BLaER1 treated with 17β-estradiol and CSF1 and Interleukin-3, amounts not matched to agents 10 nM and 100 nM (cell line): ENCODE measurements at regions not wholly inside any gene's neighbourhood (a gene's known extent, or its start where the extent isn't known, plus 50 kb on each side); places are given as distances from the start of the nearest gene placed in this dataset.
"Not testable (repeated sequence)": the region's sequence is repeated elsewhere in the genome, so short reads cannot be mapped to it uniquely, and the experiment has no call there.

Experiments used
- H3K27ac ChIP-seq, 11 experiments: shearing (Covaris generic); formaldehyde crosslinking; 2 replicates each; pipeline ENCODE4 v1.8.1; 2022
- H3K27me3 ChIP-seq, 11 experiments: shearing (Covaris generic); formaldehyde crosslinking; 2 replicates each; pipeline ENCODE4 v1.8.1; 2022
- H3K36me3 ChIP-seq, 11 experiments: shearing (Covaris generic); formaldehyde crosslinking; 2 replicates each; pipeline ENCODE4 v1.8.1; 2022
- H3K4me1 ChIP-seq, 10 experiments: shearing (Covaris generic); formaldehyde crosslinking; 2 replicates each; pipeline ENCODE4 v1.8.1; 2022
- H3K4me2 ChIP-seq, 11 experiments: shearing (Covaris generic); formaldehyde crosslinking; 2 replicates each; pipeline ENCODE4 v1.8.1; 2022
- H3K4me3 ChIP-seq, 10 experiments: shearing (Covaris generic); formaldehyde crosslinking; 2 replicates each; pipeline ENCODE4 v1.8.1; 2022
- H3K9ac ChIP-seq, 11 experiments: shearing (Covaris generic); formaldehyde crosslinking; 2 replicates each; pipeline ENCODE4 v1.8.1; 2022
- H3K9me3 ChIP-seq, 11 experiments: shearing (Covaris generic); formaldehyde crosslinking; replicated peaks in 1 of 11; 2 replicates each; pipeline ENCODE4 v1.8.1; 2022
- H4K20me1 ChIP-seq, 11 experiments: shearing (Covaris generic); formaldehyde crosslinking; 2 replicates each; pipeline ENCODE4 v1.8.1; 2022
- Cebpa-rat ChIP-seq, 11 experiments: shearing (Covaris generic); IDR thresholded peaks; 2 replicates each; pipeline ENCODE4 v1.8.1; 2022

DNA sequence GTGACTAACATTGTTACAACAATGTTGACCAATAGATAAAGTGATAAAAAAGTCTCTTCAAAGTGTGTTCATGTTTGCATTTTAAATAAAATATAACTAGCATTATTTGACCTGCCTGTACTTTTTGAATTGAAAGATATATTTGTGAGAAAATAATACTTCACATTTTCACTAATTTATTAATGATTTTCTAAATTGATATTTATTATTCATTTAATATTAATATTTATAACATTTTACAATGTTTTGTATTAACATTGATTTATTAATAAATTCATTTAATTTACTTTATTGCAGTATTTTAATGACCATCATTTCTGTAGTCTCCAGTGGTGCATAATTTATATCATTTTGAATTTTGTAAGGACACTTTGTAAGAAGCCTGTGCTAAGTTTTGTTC lies 150.0 kb upstream of the BET1 start:
- Histone ChIP-seq H3K4me2 (no peak overlapping the region), H4K20me1 (no peaks in the 10 kb centered on the region), H3K4me1 (peaks cover 0 to 9% (median 3%) of the 10 kb centered on the region in 10 experiments; a peak in 9 of 20 replicates), H3K27ac (no peak overlapping the region), H3K4me3 (no peak overlapping the region), H3K9ac (no peak overlapping the region), H3K9me3 (no peaks in the 10 kb centered on the region), H3K36me3 (no peaks in the 10 kb centered on the region), H3K27me3 (no peaks in the 10 kb centered on the region)
- TF ChIP-seq Cebpa-rat (IDR thresholded peaks at IDR 0.05): no peak

- Histone ChIP-seq H3K4me3 (no peak overlapping the region), H3K4me2 (no peak overlapping the region), H3K27ac (no peak overlapping the region), H3K4me1 (peaks cover 0 to 9% (median 3%) of the 10 kb centered on the region in 10 experiments; a peak in 9 of 20 replicates), H3K36me3 (no peaks in the 10 kb centered on the region), H3K27me3 (no peaks in the 10 kb centered on the region), H3K9me3 (no peaks in the 10 kb centered on the region), H4K20me1 (no peaks in the 10 kb centered on the region), H3K9ac (no peak overlapping the region)
- TF ChIP-seq Cebpa-rat (IDR thresholded peaks at IDR 0.05): no peak
Measured at GRCh38 chr7:94154858-94155257, 150.7 kb upstream of the BET1 start.

GRCh38 chr7:94157659-94158306 lies 153.6 kb upstream of the BET1 start:
- TF ChIP-seq Cebpa-rat (IDR thresholded peaks at IDR 0.05): 0 out of 22 replicates have a peak, but pooled peaks of 1 of the 11 experiments have one; percentile 17
- not testable (repeated sequence) for H3K36me3 ChIP-seq, H3K27me3 ChIP-seq, H3K9ac ChIP-seq, H3K9me3 ChIP-seq, H4K20me1 ChIP-seq, H3K4me3 ChIP-seq
- Histone ChIP-seq H3K4me2 (peak overlapping the region in 6 of 11 experiments; percentile 20 to 48 (median 34); a peak in 7 of 22 replicates), H3K27ac (peak overlapping the region in 1 of 11 experiments; percentile 24; a peak in 1 of 22 replicates), H3K4me1 (peaks cover 12 to 21% (median 16%) of the 10 kb centered on the region in 10 experiments)

- H3K36me3 ChIP-seq: no peaks in the 10 kb centered on the region
- H3K27ac ChIP-seq: peak overlapping the region in 10 of 11 experiments; percentile 51 to 82 (median 76); a peak in 18 of 22 replicates
- H3K9ac ChIP-seq: peak overlapping the region; percentile 11 to 76 (median 67); a peak in 21 of 22 replicates
- H3K27me3 ChIP-seq: no peaks in the 10 kb centered on the region
- peak overlapping the region; percentile 57 to 98 (median 84) for H3K4me2 ChIP-seq
- H3K4me3 ChIP-seq: peak overlapping the region; percentile 30 to 65 (median 50); a peak in 19 of 20 replicates
- no peaks in the 10 kb centered on the region for H4K20me1 ChIP-seq
- peaks cover 12 to 21% (median 16%) of the 10 kb centered on the region in 10 experiments for H3K4me1 ChIP-seq
- TF ChIP-seq Cebpa-rat (IDR thresholded peaks at IDR 0.05): no peak
- peaks cover 0 to 3% (median 0%) of the 10 kb centered on the region in 11 experiments; a peak in 3 of 22 replicates for H3K9me3 ChIP-seq
Measured at GRCh38 chr7:94160719-94161435, 156.7 kb upstream of the BET1 start.

DNA sequence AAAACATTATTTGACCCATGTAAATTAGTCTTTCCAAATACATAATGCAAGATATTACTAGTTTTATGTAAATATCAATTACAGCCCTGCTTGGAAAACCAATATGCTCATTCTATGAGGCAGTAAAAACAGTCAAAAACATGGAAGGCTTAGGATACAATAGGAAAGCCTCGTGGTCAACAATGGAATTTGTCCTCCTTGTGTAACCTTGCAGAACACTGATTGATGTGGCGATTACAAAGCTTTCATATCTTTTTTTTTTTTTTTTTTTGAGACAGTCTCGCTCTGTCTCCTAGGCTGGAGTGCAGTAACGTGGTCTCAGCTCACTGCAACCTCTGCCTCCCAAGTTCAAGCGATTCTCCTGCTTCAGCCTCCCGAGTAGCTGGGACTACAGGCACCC lies 157.3 kb upstream of the BET1 start:
- Histone ChIP-seq H3K4me1 (peaks cover 12 to 21% (median 16%) of the 10 kb centered on the region in 10 experiments), H3K9me3 (peaks cover 0 to 8% (median 0%) of the 10 kb centered on the region in 11 experiments; a peak in 5 of 22 replicates), H3K4me2 (peak overlapping the region; percentile 57 to 98 (median 84)), H4K20me1 (no peaks in the 10 kb centered on the region), H3K9ac (peak overlapping the region; percentile 11 to 76 (median 67); a peak in 20 of 22 replicates), H3K36me3 (no peaks in the 10 kb centered on the region), H3K27me3 (no peaks in the 10 kb centered on the region), H3K4me3 (peak overlapping the region in 9 of 10 experiments; percentile 32 to 65 (median 52); a peak in 14 of 20 replicates), H3K27ac (peak overlapping the region in 10 of 11 experiments; percentile 51 to 82 (median 76); a peak in 18 of 22 replicates)
- TF ChIP-seq Cebpa-rat (IDR thresholded peaks at IDR 0.05): no peak

DNA sequence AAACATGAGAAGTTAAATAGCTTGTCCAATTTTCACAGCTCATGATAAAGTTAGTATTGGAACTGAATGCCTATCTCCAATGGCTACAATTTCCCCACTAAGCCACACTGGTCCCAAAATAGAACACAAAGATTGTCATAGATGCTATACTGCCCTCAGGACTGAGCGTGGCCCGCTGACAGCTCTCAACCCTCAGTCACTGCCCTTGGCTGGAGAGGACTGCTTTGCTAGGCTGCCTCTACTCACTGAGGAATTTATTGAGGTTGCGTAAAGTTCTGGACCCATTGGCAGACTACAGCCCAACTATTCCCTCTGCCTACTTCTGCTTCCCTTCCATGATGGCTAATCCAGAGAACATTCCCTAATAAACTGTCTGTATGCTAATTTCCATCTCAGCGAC lies 165.5 kb upstream of the BET1 start:
- Histone ChIP-seq H3K27me3 (no peaks in the 10 kb centered on the region), H3K9me3 (peaks cover 0 to 8% (median 0%) of the 10 kb centered on the region in 11 experiments; a peak in 5 of 22 replicates), H3K9ac (no peak overlapping the region), H3K27ac (no peak overlapping the region), H3K4me2 (no peak overlapping the region), H3K4me3 (no peak overlapping the region), H3K36me3 (no peaks in the 10 kb centered on the region), H3K4me1 (peaks cover 0 to 9% (median 0%) of the 10 kb centered on the region in 10 experiments; a peak in 2 of 20 replicates), H4K20me1 (no peaks in the 10 kb centered on the region)
- no peak for TF ChIP-seq Cebpa-rat (IDR thresholded peaks at IDR 0.05)

- H3K27me3 ChIP-seq: no peaks in the 10 kb centered on the region
- H3K4me2 ChIP-seq: no peak overlapping the region
- H4K20me1 ChIP-seq: no peaks in the 10 kb centered on the region
- peaks cover 0 to 6% (median 0%) of the 10 kb centered on the region in 11 experiments; a peak in 5 of 22 replicates for H3K9me3 ChIP-seq
- no peak for TF ChIP-seq Cebpa-rat (IDR thresholded peaks at IDR 0.05)
- H3K4me3 ChIP-seq: no peak overlapping the region
- peaks cover 0 to 9% (median 0%) of the 10 kb centered on the region in 10 experiments; a peak in 2 of 20 replicates for H3K4me1 ChIP-seq
- no peaks in the 10 kb centered on the region for H3K36me3 ChIP-seq
- H3K9ac ChIP-seq: no peak overlapping the region
- no peak overlapping the region for H3K27ac ChIP-seq
Measured at GRCh38 chr7:94170836-94171235, 166.7 kb upstream of the BET1 start.

DNA sequence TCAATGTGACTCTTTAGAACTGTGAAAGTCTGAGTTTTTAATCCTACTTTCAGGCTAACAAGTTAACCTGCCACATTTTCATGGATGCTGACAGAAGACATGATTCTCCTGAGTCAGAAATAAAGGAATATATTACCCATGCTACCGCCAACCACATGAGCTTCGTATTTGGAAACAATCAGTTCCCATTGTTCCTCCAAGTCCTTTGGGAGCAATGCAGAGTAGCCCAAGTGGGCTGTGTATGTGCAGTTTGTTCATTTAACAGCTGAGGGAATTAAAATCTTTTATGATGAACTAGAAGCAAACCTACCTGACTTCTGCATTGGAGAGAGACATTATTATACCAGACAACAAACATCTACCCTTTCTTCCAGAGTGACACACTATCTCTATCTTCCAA lies 169.3 kb upstream of the BET1 start:
- H4K20me1 ChIP-seq: no peaks in the 10 kb centered on the region
- no peaks in the 10 kb centered on the region for H3K27me3 ChIP-seq
- H3K36me3 ChIP-seq: no peaks in the 10 kb centered on the region
- no peak for TF ChIP-seq Cebpa-rat (IDR thresholded peaks at IDR 0.05)
- H3K9ac ChIP-seq: no peak overlapping the region
- no peak overlapping the region for H3K27ac ChIP-seq
- H3K4me3 ChIP-seq: no peak overlapping the region
- no peak overlapping the region for H3K4me2 ChIP-seq
- peaks cover 0 to 16% (median 0%) of the 10 kb centered on the region in 10 experiments; a peak in 5 of 20 replicates for H3K4me1 ChIP-seq
- H3K9me3 ChIP-seq: no peaks in the 10 kb centered on the region

- no peaks in the 10 kb centered on the region for H3K9me3 ChIP-seq
- no peak overlapping the region for H3K27ac ChIP-seq
- no peak overlapping the region for H3K4me2 ChIP-seq
- no peak overlapping the region for H3K9ac ChIP-seq
- peaks cover 0 to 16% (median 0%) of the 10 kb centered on the region in 10 experiments; a peak in 4 of 20 replicates for H3K4me1 ChIP-seq
- TF ChIP-seq Cebpa-rat (IDR thresholded peaks at IDR 0.05): no peak
- no peak overlapping the region for H3K4me3 ChIP-seq
- H3K27me3 ChIP-seq: no peaks in the 10 kb centered on the region
- no peaks in the 10 kb centered on the region for H3K36me3 ChIP-seq
- no peaks in the 10 kb centered on the region for H4K20me1 ChIP-seq
Measured at GRCh38 chr7:94174375-94174774, 170.2 kb upstream of the BET1 start.
